ENCODE measurements at regions not wholly inside any gene's neighbourhood (a gene's known extent, or its start where the extent isn't known, plus 50 kb on each side); places are given as distances from the start of the nearest gene placed in this dataset.
"Not testable (repeated sequence)": the region's sequence is repeated elsewhere in the genome, so short reads cannot be mapped to it uniquely, and the experiment has no call there.

DNA sequence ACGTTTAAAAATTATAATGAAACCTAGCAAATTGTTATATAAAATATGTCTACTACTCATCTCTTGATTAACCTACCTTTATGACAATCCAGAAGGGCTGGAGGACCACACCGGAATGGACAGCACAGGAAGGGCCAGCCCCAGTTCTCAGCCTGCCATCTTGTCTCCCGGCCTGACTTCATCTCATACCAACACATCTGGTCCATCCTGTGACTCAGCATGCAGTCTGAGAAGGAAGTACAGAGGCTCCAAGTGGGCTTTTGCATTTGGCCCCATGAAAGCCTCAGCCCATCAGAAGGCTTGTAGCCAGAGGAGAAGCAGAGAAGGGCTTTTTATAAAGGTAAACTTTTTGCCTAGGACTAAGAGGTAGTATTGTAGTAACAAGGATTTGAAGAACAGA, 436.6 kb downstream of the MRPL39 start:
- DNase-seq: no peak

DNA sequence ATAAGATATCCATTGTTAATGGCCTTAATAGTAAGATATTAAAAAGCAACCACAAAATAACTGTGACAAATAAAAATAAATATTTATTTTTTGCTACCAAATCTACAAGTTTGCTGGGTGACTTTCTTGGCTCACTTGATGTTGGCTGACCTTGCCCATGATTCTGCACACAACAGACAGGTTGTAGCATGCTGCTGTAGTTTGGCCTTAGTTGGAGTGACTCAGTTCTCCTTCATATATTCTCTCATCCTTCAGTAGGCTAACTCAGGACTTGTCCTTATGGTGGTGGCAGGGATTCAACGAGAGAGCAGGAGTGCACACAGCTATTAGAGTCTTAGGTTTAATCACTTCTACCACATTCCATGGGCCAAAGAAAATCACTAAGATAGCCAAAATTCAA, 437.9 kb downstream of the MRPL39 start:
- no peak for DNase-seq

DNA sequence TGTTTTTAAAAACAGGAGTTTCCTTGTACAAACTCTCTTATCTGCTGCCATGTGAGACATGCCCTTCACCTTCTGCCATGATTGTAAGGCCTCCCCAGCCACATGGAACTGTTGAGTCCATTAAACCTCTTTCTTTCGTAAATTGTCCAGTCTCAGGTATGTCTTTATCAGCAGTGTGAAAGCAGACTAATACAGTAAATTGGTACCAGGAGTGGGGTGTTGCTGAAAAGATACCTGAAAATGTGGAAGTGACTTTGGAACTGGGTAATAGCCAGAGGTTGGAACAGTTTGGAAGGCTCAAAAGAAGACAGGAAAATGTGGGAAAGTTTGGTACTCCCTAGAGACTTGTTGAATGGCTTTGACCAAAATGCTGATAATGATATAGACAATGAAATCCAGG, 440.4 kb downstream of the MRPL39 start:
- not testable (repeated sequence) for DNase-seq

DNA sequence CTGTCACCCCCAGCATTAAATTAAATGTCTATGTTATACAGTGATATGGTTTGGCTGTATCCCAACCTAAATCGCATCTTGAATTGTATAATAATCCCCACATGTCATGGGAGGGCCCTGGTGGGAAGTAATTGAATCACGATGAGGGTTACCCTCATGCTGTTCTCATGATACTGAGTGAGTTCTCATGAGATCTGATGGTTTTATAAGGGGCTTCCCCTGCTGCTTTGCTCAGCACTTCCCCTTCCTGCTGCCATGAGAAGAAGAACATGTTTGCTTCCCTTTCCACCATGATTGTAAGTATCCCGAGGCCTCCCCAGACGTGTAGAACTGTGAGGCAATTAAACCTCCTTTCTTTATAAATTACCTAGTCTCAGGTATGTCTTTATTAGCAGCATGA, 445.7 kb downstream of the MRPL39 start:
- DNase-seq: no peak

DNA sequence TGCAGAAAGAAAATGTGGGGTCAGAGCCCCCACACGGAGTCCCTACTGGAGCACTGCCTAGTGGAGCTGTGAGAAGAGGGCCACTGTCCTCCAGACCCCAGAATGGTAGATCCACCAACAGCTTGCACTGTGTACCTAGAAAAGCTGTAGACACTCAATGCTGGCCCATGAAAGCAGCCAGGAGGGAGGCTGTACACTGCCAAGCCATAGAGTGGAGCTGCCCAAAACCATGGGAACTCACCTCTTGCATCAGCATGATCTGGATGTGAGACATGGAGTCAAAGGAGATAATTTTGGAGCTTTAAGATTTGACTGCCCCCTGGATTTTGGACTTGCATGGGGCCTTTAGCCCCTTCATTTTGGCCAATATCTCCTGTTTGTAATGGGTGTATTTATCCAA, 452.3 kb downstream of the MRPL39 start:
- DNase-seq: not testable (repeated sequence)

DNA sequence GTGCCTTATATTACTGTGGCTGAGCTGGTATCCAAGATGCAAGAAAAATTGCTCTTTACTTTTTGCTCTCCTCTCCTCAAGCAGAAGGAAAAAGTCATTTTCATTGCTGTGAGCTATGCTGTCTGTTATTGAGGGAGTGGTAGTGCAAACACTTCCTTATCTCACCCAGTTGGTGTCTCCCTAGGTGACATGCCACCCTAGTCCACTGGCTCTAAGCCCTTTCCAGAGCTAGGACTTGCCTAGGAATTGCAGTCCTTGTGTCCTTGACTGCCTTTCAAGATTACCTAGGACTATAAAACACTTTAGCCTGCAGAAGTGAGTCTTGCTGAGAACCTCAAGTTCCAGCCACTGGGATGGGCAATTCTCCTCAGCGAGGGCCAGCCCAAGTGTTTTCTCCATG, 458.3 kb downstream of the MRPL39 start:
- DNase-seq: no peak

DNA sequence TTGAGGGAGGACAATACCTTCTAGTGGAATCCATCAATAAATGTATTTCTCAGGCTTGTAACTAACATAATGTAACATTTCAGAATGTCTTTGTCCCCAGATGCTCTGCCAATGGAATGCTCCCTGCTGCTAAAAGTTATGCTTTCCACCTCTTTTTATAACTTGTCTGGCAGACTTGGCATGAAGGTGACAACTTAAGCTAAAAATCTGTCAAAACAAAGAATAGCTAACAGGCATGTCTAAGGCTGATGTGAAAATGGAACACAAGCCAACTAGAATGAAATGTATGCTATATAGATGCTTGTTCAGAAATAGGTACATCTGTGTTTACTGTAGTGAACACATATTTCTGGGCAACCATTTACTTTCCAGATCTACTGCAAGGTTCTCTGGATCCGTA, 467.9 kb downstream of the MRPL39 start:
- no peak for DNase-seq

DNA sequence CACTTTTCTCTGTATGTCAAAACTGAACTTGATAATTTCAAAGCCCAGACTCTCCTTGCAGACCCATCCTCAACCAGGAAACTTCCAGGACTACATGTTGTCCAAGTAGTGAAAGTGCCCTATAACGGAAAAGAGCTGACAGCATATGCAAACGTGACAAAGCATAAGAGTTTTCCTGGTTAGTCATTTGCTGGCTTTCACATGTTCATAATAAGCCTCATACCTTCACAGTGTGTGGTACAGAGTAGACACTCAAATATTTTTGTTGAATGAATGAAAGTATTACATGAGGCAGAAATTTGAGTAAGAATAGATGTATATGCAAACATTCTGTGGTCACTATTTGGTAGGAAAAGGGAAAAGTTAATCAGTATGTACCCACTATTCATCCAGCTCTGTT, 473.3 kb downstream of the MRPL39 start:
- no peak for DNase-seq

DNA sequence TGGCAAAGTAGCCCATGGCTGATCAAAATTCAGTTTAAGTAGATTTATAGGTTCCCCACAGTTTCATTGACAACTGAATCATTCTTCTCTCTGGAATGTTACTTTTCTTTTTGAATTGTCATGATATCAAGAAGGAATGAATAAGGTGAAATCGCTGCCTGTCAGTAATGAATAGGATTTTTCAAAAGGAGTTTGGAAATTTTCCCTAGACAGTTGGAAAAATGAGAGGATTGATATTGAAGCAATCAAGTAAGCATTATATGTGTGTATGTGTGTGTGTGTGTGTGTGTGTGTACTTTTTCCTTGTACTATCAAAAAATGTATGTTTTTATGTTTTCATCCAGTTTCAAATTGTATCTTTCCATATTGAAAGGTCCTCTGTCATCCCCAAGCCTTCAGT, 479.5 kb downstream of the MRPL39 start:
- DNase-seq: no peak

DNA sequence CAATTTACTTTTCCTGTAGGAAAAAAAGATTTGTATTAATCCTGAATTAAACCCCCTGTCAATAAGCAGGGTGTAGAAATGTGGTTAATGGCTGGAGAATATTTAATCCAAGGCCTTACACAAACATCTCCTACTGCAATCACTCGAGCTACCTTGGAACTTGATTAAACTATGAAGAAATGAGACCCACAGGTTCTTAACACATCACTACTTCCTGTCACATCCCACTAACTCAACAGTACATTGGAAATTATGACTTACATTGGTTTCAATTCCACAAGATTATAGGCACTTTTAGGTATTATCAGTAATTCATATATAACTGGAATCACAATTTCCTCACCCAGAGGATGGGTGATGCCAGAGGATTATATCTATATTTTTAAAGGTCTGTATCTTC, 480.3 kb downstream of the MRPL39 start:
- DNase-seq: no peak

DNA sequence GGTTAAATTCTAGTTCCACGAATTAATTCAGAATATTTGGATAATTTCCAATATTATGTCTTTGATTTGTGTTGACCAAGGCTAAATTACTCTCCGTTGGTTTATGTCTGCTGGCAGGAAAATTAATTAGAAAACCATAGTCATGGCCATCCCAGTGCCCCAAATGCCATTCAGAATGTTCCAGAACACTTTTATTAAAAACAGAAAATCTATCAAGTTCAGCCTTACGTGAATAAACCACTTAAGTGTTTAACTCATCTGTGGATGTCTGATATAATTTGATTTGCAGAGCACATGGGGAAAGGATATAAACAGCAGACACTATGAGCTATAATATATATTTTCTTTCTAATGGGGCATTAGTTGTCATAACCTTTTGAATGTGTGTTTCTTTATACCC, 480.7 kb downstream of the MRPL39 start:
- no peak for DNase-seq

DNA sequence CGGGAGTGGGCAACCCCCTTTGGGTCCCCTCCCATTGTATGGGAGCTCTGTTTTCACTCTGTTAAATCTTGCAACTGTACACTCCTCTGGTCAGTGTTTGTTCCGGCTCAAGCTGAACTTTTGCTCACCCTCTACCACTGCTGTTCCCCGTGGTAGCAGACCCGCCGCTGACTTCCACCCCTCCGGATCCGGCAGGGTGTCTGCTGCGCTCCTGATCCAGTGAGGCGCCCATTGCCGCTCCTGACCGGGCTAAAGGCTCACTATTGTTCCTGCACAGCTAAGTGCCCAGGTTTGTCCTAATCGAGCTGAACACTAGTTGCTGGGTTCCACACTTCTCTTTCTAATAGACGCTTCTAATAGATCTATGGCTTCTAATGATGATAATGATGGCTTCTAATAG, 488.6 kb downstream of the MRPL39 start:
- DNase-seq: no peak

DNA sequence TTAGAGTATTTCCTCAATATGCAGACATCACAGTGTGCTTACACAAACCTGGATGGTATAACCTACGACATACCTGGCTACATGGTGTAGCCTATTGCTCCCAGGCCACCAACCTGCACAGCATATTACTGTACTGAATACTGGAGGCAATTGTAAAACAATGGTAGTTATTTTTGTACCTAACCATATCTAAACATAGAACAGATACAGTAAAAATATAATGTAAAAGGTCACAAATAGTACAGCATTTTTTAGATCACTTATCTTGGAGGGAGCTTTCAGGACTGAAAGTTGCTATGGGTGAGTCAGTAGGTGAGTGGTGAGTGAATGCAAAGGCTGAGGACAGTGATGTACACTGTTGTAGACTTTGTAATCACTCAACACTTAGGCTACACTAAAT, 492.3 kb downstream of the MRPL39 start:
- no peak for DNase-seq

DNA sequence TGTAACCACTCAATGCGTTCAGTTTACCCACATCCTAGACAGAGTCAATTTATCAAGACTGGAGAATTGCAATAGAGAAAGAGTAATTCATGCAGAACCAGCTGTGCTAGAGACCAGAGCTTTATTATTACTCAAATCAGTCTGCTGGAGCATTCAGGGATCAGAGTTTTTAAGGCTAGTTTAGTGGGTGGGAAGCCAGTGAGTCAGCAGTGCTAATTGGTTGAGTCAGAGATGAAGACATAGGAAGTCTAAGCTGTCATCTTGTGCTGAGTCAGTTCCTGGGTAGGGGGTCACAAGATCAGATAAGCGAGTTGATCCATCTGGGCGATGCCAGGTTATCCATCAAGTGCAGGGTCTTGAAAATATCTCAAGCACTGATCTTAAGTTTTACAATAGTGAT, 499.6 kb downstream of the MRPL39 start:
- DNase-seq: no peak

DNA sequence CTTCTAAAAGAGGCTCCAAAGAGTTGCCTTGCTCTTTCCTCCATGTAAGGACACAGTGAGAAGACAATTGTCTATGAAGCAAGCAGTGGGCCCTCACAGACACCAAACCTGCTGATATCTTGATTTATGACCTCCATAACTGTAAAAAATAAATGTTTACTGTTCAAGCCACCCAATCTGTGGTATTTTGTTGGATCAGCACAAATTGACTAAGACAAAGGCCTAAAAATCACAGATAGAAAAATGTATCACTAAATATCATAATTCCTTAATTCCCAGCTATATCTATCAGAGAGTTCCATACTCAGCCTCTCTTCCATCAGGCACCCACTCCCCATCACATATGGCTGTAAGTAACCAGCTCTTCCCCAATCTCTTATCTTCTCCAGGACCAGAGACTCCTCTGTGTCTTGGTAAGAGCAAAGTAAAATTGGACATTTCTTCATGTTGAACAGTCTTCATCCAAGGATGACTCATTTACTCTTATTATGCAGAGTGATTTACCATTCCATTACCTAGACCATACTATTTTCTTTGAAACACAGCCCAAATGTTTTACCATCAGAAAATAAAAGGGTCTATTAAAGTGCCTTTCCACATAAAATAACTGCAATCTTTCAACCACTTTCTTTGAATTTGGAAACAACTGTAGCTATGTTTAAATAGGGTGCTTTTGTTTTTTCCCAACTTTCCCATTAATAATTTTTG, 503.6 kb downstream of the MRPL39 start:
- no peak for DNase-seq

DNA sequence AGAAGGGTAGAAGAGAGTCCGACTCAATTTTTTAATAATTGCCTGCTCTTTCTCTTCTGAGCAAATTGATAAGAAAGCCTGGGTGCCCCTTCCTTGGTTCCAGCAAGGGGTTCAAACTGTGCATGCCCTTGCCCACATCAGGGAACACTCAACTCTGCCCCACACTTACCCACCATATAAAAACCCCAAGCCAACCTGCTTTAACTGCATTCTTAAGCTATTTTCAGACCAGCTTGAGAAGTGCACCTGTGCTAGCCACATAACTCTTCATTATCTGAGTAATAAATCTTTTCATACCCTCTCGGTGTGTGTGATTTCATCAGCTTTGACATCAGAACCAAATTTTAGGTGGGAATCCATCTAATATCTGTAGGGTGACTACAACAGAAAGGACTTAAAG, 509.6 kb downstream of the MRPL39 start:
- DNase-seq: no peak

DNA sequence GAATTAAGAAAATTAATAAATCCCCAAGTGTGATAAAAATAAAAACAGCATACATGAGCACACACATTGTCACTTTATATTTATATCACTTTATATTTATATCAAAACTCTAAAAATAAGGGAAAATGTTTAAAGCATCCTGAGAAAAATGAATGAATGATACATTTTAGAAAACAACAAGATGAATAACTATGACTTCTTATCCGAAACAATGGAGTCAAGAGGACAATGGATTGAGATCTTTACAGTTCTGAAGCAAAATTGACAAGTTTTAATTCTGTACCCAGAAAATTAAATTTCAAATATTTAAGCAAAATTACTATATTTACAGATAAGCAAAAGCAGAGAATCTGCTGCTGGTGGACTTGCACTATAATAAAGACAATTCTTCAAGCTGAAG, 512.6 kb downstream of the MRPL39 start:
- no peak for DNase-seq

DNA sequence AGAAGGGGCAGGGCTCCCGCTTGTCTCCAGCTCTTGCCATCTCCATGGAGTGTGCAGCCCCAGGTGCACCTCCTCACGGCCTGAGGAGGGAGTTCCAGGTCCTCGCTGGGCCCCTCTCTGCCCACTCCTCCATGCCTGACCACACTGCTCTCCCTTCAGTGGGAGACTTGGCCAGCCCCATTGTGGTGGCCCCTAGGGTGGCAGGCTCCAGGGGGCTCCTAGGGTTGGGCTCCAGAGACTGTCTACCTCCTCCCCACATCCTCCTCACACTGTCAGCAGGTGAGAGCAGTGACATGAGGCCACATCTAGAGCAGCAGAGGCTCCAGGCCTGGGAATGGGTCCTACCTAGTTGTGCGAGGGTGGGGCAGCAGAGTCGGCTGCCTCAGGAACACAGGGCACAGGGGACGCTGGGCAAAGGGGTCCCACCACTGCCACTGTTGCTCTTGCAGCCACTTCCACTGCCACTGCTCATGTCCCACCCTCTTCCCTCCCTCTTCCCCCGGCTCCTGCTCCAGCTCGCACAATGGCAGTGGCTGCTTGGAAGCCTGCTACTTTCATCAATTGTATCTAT, 514.8 kb downstream of the MRPL39 start:
- no peak for DNase-seq

DNA sequence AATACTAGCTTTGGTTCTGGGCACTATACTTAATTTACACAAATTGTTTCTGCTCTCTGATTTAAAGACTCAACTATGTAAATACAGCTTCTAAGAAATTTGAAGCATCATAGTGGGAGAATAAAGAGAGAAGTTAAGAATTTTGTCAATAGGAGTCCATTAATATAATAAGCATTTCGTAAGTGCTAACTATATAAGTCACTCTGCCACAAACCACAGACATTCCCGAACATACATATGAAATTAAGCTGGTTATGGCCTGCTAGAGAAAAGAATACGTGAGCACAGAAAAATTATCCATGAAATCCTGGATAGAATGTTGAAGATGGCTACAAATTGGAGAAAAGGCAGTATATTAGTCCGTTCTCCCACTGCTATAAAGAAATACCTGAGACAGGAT, 526.2 kb downstream of the MRPL39 start:
- DNase-seq: no peak

DNA sequence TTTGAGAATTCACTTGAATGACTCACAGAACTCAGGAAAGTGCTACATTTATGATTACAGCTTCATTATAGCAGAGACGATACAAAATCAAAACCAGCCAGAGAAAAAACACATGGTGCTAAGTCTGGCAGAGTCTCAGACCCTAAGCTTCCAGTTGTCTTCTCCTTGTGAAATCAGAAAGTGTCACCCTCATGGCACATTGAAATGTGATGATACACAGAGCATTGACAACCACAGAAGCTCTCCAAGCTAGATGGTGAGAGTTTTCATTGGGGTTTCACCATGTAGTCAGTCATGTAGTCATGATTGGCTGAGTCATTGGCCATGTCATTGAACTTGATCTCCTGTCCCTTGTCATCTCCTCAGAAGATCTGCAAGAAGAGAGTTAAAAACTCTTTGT, 526.6 kb downstream of the MRPL39 start:
- peak in 1 of 58 donors; percentile 5 for DNase-seq

DNA sequence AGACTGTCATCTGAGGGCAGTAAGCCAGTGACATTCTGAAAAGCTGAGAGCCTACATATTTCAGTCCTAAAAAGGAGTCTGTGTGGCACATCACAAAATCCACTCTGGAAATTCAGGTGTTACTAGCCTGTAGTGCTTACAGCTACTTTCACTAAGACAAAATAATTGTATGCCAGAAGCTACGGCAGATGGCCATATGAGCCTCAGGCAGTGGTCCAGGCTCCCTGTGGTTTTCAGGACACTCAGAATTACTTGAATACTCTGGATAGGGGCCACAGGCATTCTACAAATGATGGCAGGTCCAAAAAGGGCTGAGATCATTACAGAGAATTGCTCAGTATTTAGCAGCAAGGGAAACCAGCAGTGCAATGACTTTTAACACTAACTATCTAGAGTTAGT, 527.1 kb downstream of the MRPL39 start:
- no peak for DNase-seq

DNA sequence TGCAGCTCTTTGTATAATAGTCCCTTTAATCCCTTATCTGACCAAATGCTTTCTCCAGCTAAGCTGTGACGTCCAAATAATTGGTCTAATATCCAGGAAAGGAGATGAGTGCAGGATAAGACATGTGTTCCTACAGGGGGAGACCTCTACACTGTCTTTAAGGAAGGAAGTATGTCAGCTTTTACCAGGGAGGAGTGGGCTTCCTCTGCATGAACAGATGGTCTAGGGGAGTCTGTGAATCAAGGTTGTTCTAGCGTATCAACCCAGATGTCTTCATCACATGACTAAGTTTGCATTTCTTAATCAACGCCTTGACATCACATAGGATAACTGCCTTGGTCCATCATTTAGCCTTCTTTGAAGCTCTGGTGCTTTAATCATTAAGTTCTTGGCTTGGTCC, 528.2 kb downstream of the MRPL39 start:
- DNase-seq: no peak

DNA sequence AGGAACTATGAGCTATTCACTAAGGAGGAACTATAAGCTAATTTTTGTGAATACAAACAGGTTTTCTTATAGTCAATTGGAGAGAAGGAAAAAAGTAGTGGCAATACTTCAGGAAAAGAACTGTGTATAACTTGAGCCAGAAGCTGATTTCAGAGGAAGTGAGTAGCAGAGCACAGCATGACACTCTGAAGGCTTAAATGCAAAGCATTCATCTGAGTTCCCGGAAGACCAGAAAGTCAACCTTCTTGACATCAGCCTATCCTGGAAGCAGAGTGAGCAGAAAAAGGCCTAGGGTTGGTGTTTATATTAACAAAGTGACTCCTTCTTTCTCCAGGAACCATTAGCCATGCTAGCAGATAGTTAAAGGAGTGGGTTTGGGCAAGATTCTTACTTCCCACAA, 545.2 kb downstream of the MRPL39 start:
- DNase-seq: no peak

DNA sequence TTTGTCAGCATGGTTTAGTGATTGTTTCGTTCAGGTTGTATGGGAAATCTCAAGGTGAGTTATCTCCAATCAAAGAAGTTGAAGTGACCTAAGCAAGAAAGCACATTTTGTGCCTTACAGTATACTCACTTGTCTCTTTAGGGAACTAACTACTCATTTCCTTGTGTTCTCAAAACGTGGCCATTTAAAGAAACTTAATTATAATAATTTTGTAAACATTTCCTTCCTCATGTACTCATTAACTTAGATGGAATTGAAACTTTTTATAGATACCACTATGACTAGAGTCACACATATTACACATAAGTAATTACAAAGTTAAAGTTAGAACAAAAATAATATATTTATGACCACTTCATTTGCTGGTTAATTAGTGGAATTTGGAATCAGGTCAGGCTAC, 552.6 kb downstream of the MRPL39 start:
- no peak for DNase-seq

All from anterior cingulate cortex (tissue), 58 donors.